DMS153 treated with DMSO at 0.1 percent for 48 hours (cell line): ENCODE measurements at regions not wholly inside any gene's neighbourhood (a gene's known extent, or its start where the extent isn't known, plus 50 kb on each side); places are given as distances from the start of the nearest gene placed in this dataset.

ENCODE experiments used
- DNase-seq: peaks from one replicate; lab custom pipeline; 2025; ENCODE audit not compliant: unreplicated experiment; lab: John Stamatoyannopoulos, UW

DNA sequence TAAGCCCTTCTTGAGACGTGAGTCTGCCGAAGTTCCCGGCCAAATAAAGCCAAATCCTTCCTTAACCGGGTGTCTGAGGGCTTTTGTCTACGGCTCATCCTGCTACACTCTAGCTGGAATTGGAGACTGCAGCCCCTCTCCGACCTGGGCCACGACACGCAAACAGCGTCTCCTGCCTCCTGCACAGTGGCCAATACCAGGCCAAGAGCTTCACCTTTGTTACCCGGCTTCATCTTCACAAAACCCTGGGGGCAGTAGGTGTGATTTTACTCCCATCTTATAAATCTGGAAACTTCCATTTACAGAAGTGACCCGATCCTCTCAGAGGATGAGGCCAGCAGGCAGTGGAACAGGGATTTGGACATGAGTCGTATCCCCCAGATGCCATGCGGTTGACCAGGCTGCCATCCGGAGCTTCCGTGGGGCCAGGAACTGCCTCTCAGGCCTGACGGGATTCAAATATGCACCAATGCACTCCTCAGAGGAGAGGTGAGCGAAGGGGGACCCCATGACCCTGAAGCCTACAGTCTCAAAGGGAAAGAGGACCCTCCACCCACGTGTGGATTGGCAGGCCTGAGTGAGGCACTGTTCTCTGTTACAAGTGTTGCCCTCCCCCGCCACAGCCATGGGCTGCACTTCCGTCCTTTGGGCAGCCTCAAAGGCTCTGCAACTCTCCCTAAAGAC is 53.2 kb upstream of the KLF13 start:
- DNase-seq, result no peak

- DNase-seq, result no peak
These were observed 51.9 kb upstream of the KLF13 start for GRCh38 chr15:31274496-31275330.

- no peak for DNase-seq
These were observed 51.0 kb upstream of the KLF13 start for GRCh38 chr15:31275331-31276262.

- no peak for DNase-seq
These were observed 49.9 kb upstream of the KLF13 start for GRCh38 chr15:31276596-31277298.
